ENCODE measurements at regions not wholly inside any gene's neighbourhood (a gene's known extent, or its start where the extent isn't known, plus 50 kb on each side); places are given as distances from the start of the nearest gene placed in this dataset.

- no peak overlapping the region for H3K27ac ChIP-seq
- TF ChIP-seq EZH2 (IDR thresholded peaks at IDR 0.05) (no peak), FOXP2 (optimal IDR thresholded peaks at IDR 0.05; ENCODE audit: control extremely low read depth, extremely low read length, insufficient read depth) (no peak), POLR2AphosphoS5 (IDR thresholded peaks at IDR 0.05; ENCODE audit: borderline replicate concordance, low read depth, low read length) (no peak)
- no peaks in the 10 kb centered on the region for H3K36me3 ChIP-seq (ENCODE audit: insufficient read depth, low read length)
- DNase-seq (ENCODE audit: low read depth, low spot score): no peak
- no peaks in the 10 kb centered on the region for H3K9me3 ChIP-seq (ENCODE audit: low read depth, low read length)
- H3K4me3 ChIP-seq: no peak overlapping the region
- no peak overlapping the region for H3K9ac ChIP-seq (ENCODE audit: insufficient read length)
Measured at GRCh38 chr3:159852266-159852665, 136.4 kb upstream of the IL12A start.

- Histone ChIP-seq H3K9me3 (ENCODE audit: low read depth, low read length) (no peaks in the 10 kb centered on the region), H3K9ac (ENCODE audit: insufficient read length) (no peak overlapping the region), H3K4me3 (no peak overlapping the region), H3K27ac (no peak overlapping the region), H3K36me3 (ENCODE audit: insufficient read depth, low read length) (no peaks in the 10 kb centered on the region)
- TF ChIP-seq FOXP2 (optimal IDR thresholded peaks at IDR 0.05; ENCODE audit: control extremely low read depth, extremely low read length, insufficient read depth) (no peak), POLR2AphosphoS5 (IDR thresholded peaks at IDR 0.05; ENCODE audit: borderline replicate concordance, low read depth, low read length) (no peak), EZH2 (IDR thresholded peaks at IDR 0.05) (no peak)
- no peak for DNase-seq (ENCODE audit: low read depth, low spot score)
Measured at GRCh38 chr3:159852821-159853505, 135.7 kb upstream of the IL12A start.

- DNase-seq (ENCODE audit: low read depth, low spot score): no peak
- Histone ChIP-seq H3K27ac (no peak overlapping the region), H3K4me3 (no peak overlapping the region), H3K9ac (ENCODE audit: insufficient read length) (no peak overlapping the region), H3K36me3 (ENCODE audit: insufficient read depth, low read length) (no peaks in the 10 kb centered on the region), H3K9me3 (ENCODE audit: low read depth, low read length) (no peaks in the 10 kb centered on the region)
- TF ChIP-seq POLR2AphosphoS5 (IDR thresholded peaks at IDR 0.05; ENCODE audit: borderline replicate concordance, low read depth, low read length) (no peak), FOXP2 (optimal IDR thresholded peaks at IDR 0.05; ENCODE audit: control extremely low read depth, extremely low read length, insufficient read depth) (no peak), EZH2 (IDR thresholded peaks at IDR 0.05) (no peak)
Measured at GRCh38 chr3:159853506-159853864, 135.2 kb upstream of the IL12A start.

GRCh38 chr3:159854500-159855124 is 134.0 kb upstream of the IL12A start:
- no peak for DNase-seq (ENCODE audit: low read depth, low spot score)
- Histone ChIP-seq H3K27ac (no peak overlapping the region), H3K4me3 (no peak overlapping the region)

GRCh38 chr3:159855599-159856346 is 132.9 kb upstream of the IL12A start:
- H3K27ac ChIP-seq: no peak overlapping the region
- no peaks in the 10 kb centered on the region for H3K36me3 ChIP-seq (ENCODE audit: insufficient read depth, low read length)
- no peak for TF ChIP-seq POLR2AphosphoS5 (IDR thresholded peaks at IDR 0.05; ENCODE audit: borderline replicate concordance, low read depth, low read length)
- TF ChIP-seq FOXP2 (optimal IDR thresholded peaks at IDR 0.05; ENCODE audit: control extremely low read depth, extremely low read length, insufficient read depth): no peak
- no peak for TF ChIP-seq EZH2 (IDR thresholded peaks at IDR 0.05)
- no peaks in the 10 kb centered on the region for H3K9me3 ChIP-seq (ENCODE audit: low read depth, low read length)
- no peak overlapping the region for H3K4me3 ChIP-seq
- no peak overlapping the region for H3K9ac ChIP-seq (ENCODE audit: insufficient read length)
- DNase-seq (ENCODE audit: low read depth, low spot score): no peak

More at GRCh38 chr3:159854500-159855124, 134.0 kb upstream of the IL12A start:
- Histone ChIP-seq H3K9me3 (ENCODE audit: low read depth, low read length) (no peaks in the 10 kb centered on the region), H3K9ac (ENCODE audit: insufficient read length) (no peak overlapping the region), H3K36me3 (ENCODE audit: insufficient read depth, low read length) (no peaks in the 10 kb centered on the region)
- no peak for TF ChIP-seq FOXP2 (optimal IDR thresholded peaks at IDR 0.05; ENCODE audit: control extremely low read depth, extremely low read length, insufficient read depth)
- TF ChIP-seq EZH2 (IDR thresholded peaks at IDR 0.05): no peak
- TF ChIP-seq POLR2AphosphoS5 (IDR thresholded peaks at IDR 0.05; ENCODE audit: borderline replicate concordance, low read depth, low read length): no peak

GRCh38 chr3:159856590-159857104 is 132.0 kb upstream of the IL12A start:
- H3K4me3 ChIP-seq: no peak overlapping the region
- DNase-seq (ENCODE audit: low read depth, low spot score): no peak
- TF ChIP-seq POLR2AphosphoS5 (IDR thresholded peaks at IDR 0.05; ENCODE audit: borderline replicate concordance, low read depth, low read length) (no peak), EZH2 (IDR thresholded peaks at IDR 0.05) (no peak), FOXP2 (optimal IDR thresholded peaks at IDR 0.05; ENCODE audit: control extremely low read depth, extremely low read length, insufficient read depth) (no peak)
- H3K9ac ChIP-seq (ENCODE audit: insufficient read length): no peak overlapping the region
- H3K9me3 ChIP-seq (ENCODE audit: low read depth, low read length): no peaks in the 10 kb centered on the region
- no peak overlapping the region for H3K27ac ChIP-seq
- no peaks in the 10 kb centered on the region for H3K36me3 ChIP-seq (ENCODE audit: insufficient read depth, low read length)

- H3K27ac ChIP-seq: no peak overlapping the region
- H3K9me3 ChIP-seq (ENCODE audit: low read depth, low read length): no peaks in the 10 kb centered on the region
- no peaks in the 10 kb centered on the region for H3K36me3 ChIP-seq (ENCODE audit: insufficient read depth, low read length)
- no peak overlapping the region for H3K4me3 ChIP-seq
- TF ChIP-seq POLR2AphosphoS5 (IDR thresholded peaks at IDR 0.05; ENCODE audit: borderline replicate concordance, low read depth, low read length) (no peak), EZH2 (IDR thresholded peaks at IDR 0.05) (no peak), FOXP2 (optimal IDR thresholded peaks at IDR 0.05; ENCODE audit: control extremely low read depth, extremely low read length, insufficient read depth) (no peak)
- no peak for DNase-seq (ENCODE audit: low read depth, low spot score)
- no peak overlapping the region for H3K9ac ChIP-seq (ENCODE audit: insufficient read length)
Measured at GRCh38 chr3:159857840-159858239, 130.8 kb upstream of the IL12A start.

GRCh38 chr3:159858650-159859049 is 130.0 kb upstream of the IL12A start:
- Histone ChIP-seq H3K27ac (no peak overlapping the region), H3K36me3 (ENCODE audit: insufficient read depth, low read length) (no peaks in the 10 kb centered on the region), H3K9ac (ENCODE audit: insufficient read length) (no peak overlapping the region), H3K9me3 (ENCODE audit: low read depth, low read length) (no peaks in the 10 kb centered on the region), H3K4me3 (no peak overlapping the region)
- no peak for DNase-seq (ENCODE audit: low read depth, low spot score)
- no peak for TF ChIP-seq FOXP2 (optimal IDR thresholded peaks at IDR 0.05; ENCODE audit: control extremely low read depth, extremely low read length, insufficient read depth)
- no peak for TF ChIP-seq EZH2 (IDR thresholded peaks at IDR 0.05)
- TF ChIP-seq POLR2AphosphoS5 (IDR thresholded peaks at IDR 0.05; ENCODE audit: borderline replicate concordance, low read depth, low read length): no peak

All from SK-N-MC (cell line).